Loucy (cell line): ENCODE measurements at regions not wholly inside any gene's neighbourhood (a gene's known extent, or its start where the extent isn't known, plus 50 kb on each side); places are given as distances from the start of the nearest gene placed in this dataset.

ENCODE experiments used
- H2AFZ ChIP-seq: fragments of 200-600 bp; sonication (generic); 2 replicates; pipeline ENCODE4 v1.6.0; 2016; ENCODE audit warnings: antibody characterized with exemption, mild to moderate bottlenecking, low read length, moderate library complexity
- H3F3A ChIP-seq: fragments of 200-600 bp; 2 replicates; pipeline ENCODE4 v1.6.0; 2016; ENCODE audit warnings: antibody characterized with exemption, low read depth, mild to moderate bottlenecking
- H3K27me3 ChIP-seq: fragments of 200-600 bp; sonication (generic); 2 replicates; pipeline ENCODE4 v1.6.1; 2014; ENCODE audit warnings: low read length, mild to moderate bottlenecking; ENCODE audit not compliant: insufficient read depth, poor library complexity, severe bottlenecking
- H3K36me3 ChIP-seq: fragments of 200-600 bp; sonication (generic); 2 replicates; pipeline ENCODE4 v1.6.1; 2016; ENCODE audit warnings: low read length; ENCODE audit not compliant: insufficient read depth
- H3K4me1 ChIP-seq: fragments of 200-600 bp; sonication (generic); 2 replicates; pipeline ENCODE4 v1.5.1; 2014; ENCODE audit warnings: low read length, mild to moderate bottlenecking; ENCODE audit not compliant: insufficient read depth, poor library complexity, severe bottlenecking
- H3K4me2 ChIP-seq: fragments of 200-600 bp; sonication (generic); 2 replicates; pipeline ENCODE4 v1.6.0; 2014; ENCODE audit warnings: antibody characterized with exemption, low read length, low read depth, mild to moderate bottlenecking; ENCODE audit not compliant: poor library complexity, severe bottlenecking
- H3K4me3 ChIP-seq: fragments of 200-600 bp; sonication (generic); 2 replicates; pipeline ENCODE4 v1.5.1; 2014; ENCODE audit warnings: low read length, mild to moderate bottlenecking, mixed read lengths; ENCODE audit not compliant: poor library complexity, severe bottlenecking
- H3K79me2 ChIP-seq: fragments of 200-600 bp; sonication (generic); 2 replicates; pipeline ENCODE4 v1.6.1; 2014; ENCODE audit warnings: low read length; ENCODE audit not compliant: insufficient read depth
- H3K9ac ChIP-seq: fragments of 200-600 bp; sonication (generic); 2 replicates; pipeline ENCODE4 v1.6.0; 2014; ENCODE audit warnings: mild to moderate bottlenecking, low read depth, low read length, moderate library complexity; ENCODE audit not compliant: poor library complexity, severe bottlenecking
- H3K9me2 ChIP-seq: fragments of 200-600 bp; sonication (generic); replicated peaks from 2 replicates; pipeline ENCODE4 v1.6.1; 2016; ENCODE audit warnings: low read depth, low read length, mixed read lengths
- H3K9me3 ChIP-seq: fragments of 200-600 bp; sonication (generic); 2 replicates; pipeline ENCODE4 v1.6.1; 2014; ENCODE audit warnings: mild to moderate bottlenecking, antibody characterized with exemption, low read length, low read depth; ENCODE audit not compliant: insufficient read depth
- H4K20me1 ChIP-seq: fragments of 200-600 bp; sonication (generic); 2 replicates; pipeline ENCODE4 v1.6.0; 2014; ENCODE audit warnings: antibody characterized with exemption, low read length, mild to moderate bottlenecking; ENCODE audit not compliant: insufficient read depth, poor library complexity, severe bottlenecking
- CTCF ChIP-seq: fragments of 200-600 bp; sonication (generic); conservative IDR thresholded peaks from 2 replicates; pipeline ENCODE4 v1.5.1; 2014; ENCODE audit warnings: mild to moderate bottlenecking, antibody characterized with exemption, low read length
- EZH2phosphoT487 ChIP-seq: fragments of 200-600 bp; IDR thresholded peaks from 2 replicates; pipeline ENCODE4 v1.6.1; 2018; ENCODE audit warnings: antibody characterized with exemption, mild to moderate bottlenecking, moderate library complexity, borderline replicate concordance

GRCh38 chr6:40197371-40197770 lies 263.1 kb upstream of the MOCS1 start:
- no peaks in the 10 kb centered on the region for H3K9me3 ChIP-seq
- no peaks in the 10 kb centered on the region for H3K4me1 ChIP-seq
- no peak overlapping the region for H3K4me3 ChIP-seq
- no peak overlapping the region for H3K4me2 ChIP-seq
- H4K20me1 ChIP-seq, result no peaks in the 10 kb centered on the region
- no peak overlapping the region for H3K9ac ChIP-seq
- H3F3A ChIP-seq, result no peaks in the 10 kb centered on the region
- no peaks in the 10 kb centered on the region for H3K36me3 ChIP-seq
- no peaks in the 10 kb centered on the region for H3K27me3 ChIP-seq
- no peaks in the 10 kb centered on the region for H3K79me2 ChIP-seq
- no peak for TF ChIP-seq EZH2phosphoT487
- TF ChIP-seq CTCF, result no peak
- no peaks in the 10 kb centered on the region for H3K9me2 ChIP-seq
- H2AFZ ChIP-seq, result no peak overlapping the region

DNA sequence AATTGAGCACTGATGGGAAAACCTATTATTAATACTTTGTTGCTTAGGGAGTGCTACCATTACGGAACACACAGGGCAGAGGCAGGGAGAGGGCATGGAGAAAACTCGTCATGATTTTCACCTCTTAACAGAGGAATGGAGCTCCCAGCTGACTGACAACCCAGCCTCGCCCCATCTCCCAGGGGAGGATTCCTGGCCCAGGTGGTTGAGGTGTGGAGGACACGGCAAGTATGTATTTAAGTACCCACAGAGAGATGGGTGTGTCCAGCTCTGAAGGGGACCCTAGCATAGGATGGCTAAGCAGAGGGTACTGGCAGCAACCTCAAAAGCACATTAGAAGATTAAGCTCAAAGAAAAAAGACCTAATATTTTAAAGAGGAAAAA lies 261.9 kb upstream of the MOCS1 start:
- no peaks in the 10 kb centered on the region for H3K27me3 ChIP-seq
- no peaks in the 10 kb centered on the region for H3K36me3 ChIP-seq
- no peaks in the 10 kb centered on the region for H4K20me1 ChIP-seq
- no peak overlapping the region for H2AFZ ChIP-seq
- H3K9me2 ChIP-seq, result no peaks in the 10 kb centered on the region
- no peaks in the 10 kb centered on the region for H3F3A ChIP-seq
- no peaks in the 10 kb centered on the region for H3K9me3 ChIP-seq
- H3K4me3 ChIP-seq, result no peak overlapping the region
- TF ChIP-seq CTCF (no peak), EZH2phosphoT487 (no peak)
- H3K4me1 ChIP-seq, result no peaks in the 10 kb centered on the region
- no peaks in the 10 kb centered on the region for H3K79me2 ChIP-seq
- H3K4me2 ChIP-seq, result no peak overlapping the region
- no peak overlapping the region for H3K9ac ChIP-seq

DNA sequence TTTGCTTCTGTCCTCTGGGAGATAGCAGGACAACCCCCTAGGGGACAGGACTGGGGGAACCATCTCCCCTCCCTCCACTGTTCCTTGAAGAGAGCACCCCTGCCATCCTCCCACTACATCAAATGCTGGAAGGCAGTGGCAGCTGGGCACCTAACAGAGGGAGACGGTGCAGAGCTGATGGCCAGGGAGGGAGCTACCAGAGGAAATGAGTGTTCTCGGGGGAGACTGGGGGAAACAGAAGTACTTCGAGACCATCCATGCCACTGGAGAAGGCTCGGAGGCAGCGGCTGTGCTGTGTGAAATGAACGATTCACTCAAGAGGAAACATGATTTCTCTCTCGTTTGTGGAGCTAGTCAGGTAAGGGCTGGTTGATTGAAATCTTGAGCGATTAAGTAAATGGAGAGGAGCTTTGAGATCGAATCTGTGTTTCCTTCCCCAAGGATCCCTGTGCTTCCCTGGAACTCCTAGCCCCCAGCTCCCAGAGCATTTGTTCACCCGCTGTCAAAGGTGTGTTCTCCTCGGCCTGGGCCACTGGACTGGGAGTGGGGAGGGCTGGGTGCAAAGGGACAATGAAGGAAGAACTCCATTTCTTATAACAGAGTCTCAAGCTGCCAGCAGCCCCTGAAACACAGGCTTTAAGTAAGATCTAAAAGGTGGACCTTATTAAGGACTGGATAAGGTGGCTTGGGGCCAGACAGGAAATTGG lies 261.3 kb upstream of the MOCS1 start:
- Histone ChIP-seq H3K4me3 (no peak overlapping the region), H3K9me2 (no peaks in the 10 kb centered on the region), H3K4me1 (no peaks in the 10 kb centered on the region), H3K27me3 (no peaks in the 10 kb centered on the region), H3K79me2 (no peaks in the 10 kb centered on the region), H4K20me1 (no peaks in the 10 kb centered on the region), H3K4me2 (no peak overlapping the region), H3K9ac (no peak overlapping the region), H2AFZ (no peak overlapping the region), H3K9me3 (no peaks in the 10 kb centered on the region), H3F3A (no peaks in the 10 kb centered on the region), H3K36me3 (no peaks in the 10 kb centered on the region)
- TF ChIP-seq CTCF (no peak), EZH2phosphoT487 (no peak)
